ENCODE measurements at regions not wholly inside any gene's neighbourhood (a gene's known extent, or its start where the extent isn't known, plus 50 kb on each side); places are given as distances from the start of the nearest gene placed in this dataset.

DNA sequence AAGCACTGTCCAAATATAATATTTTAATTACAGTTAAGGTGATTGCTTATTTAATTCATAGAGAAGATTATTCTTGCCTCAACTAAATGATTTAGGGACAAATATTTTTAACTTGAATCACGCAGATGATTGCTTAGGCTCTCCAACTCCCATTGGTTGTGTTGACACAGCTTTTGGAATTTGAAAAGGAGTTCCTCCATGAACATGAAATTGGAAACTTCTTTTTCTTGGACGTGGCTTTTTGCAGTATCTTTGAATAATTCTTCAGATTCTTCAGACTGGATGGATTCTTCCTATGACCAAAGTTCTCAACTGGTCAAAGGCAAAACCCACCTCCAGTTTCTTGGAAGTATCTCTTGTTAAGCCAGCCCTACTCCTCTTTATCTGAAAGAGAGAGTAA lies 456.4 kb upstream of the KLF4 start:
- TF ChIP-seq EZH2 (IDR thresholded peaks at IDR 0.05; ENCODE audit: borderline replicate concordance, insufficient read depth, low read depth, low read length, poor library complexity, severe bottlenecking) = no peak
- TF ChIP-seq, protein P1, sequence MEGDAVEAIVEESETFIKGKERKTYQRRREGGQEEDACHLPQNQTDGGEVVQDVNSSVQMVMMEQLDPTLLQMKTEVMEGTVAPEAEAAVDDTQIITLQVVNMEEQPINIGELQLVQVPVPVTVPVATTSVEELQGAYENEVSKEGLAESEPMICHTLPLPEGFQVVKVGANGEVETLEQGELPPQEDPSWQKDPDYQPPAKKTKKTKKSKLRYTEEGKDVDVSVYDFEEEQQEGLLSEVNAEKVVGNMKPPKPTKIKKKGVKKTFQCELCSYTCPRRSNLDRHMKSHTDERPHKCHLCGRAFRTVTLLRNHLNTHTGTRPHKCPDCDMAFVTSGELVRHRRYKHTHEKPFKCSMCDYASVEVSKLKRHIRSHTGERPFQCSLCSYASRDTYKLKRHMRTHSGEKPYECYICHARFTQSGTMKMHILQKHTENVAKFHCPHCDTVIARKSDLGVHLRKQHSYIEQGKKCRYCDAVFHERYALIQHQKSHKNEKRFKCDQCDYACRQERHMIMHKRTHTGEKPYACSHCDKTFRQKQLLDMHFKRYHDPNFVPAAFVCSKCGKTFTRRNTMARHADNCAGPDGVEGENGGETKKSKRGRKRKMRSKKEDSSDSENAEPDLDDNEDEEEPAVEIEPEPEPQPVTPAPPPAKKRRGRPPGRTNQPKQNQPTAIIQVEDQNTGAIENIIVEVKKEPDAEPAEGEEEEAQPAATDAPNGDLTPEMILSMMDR (IDR thresholded peaks at IDR 0.05) = no peak
- DNase-seq (no peak), ATAC-seq (ENCODE audit: low read depth) (no peak)
- Mint-ChIP-seq H3K9me3 (ENCODE audit: insufficient read depth) (peaks cover 12% of the 10 kb centered on the region), H3K27me3 (peaks cover 5% of the 10 kb centered on the region), H3K4me3 (no peak overlapping the region), H3K27ac (no peak overlapping the region), H3K4me1 (no peaks in the 10 kb centered on the region)
- no peaks in the 10 kb centered on the region for H3K9me3 ChIP-seq (ENCODE audit: control extremely low read depth in 1 of 3, control insufficient read depth in 2 of 3, insufficient read depth in 1 of 3, low read length in 2 of 3)
- no peak overlapping the region for H3K4me2 ChIP-seq (replicated peaks; ENCODE audit: low read depth, low read length, poor library complexity, severe bottlenecking)
- H4K20me1 ChIP-seq (ENCODE audit: control insufficient read depth, insufficient read depth, low read length, poor library complexity, severe bottlenecking) = no peaks in the 10 kb centered on the region
- no peaks in the 10 kb centered on the region for H3K4me1 ChIP-seq (ENCODE audit: control insufficient read depth in 2 of 2, insufficient read depth in 2 of 2, low read length in 2 of 2)
- H3K27me3 ChIP-seq (replicated peaks in 1 of 4; ENCODE audit: control extremely low read depth in 1 of 4, control insufficient read depth in 3 of 4, insufficient read depth in 4 of 4, low read length in 3 of 4) = no peaks in the 10 kb centered on the region
- no CpG with 5 or more reads among the region's 2 CpGs for WGBS (ENCODE audit: insufficient coverage)
- no peaks in the 10 kb centered on the region for H3K36me3 ChIP-seq (replicated peaks in 1 of 2; ENCODE audit: control extremely low read depth in 1 of 2, control insufficient read depth in 1 of 2, extremely low read depth in 1 of 2, insufficient read depth in 2 of 2, low read length in 1 of 2)
- H2AFZ ChIP-seq (ENCODE audit: insufficient read depth, low read depth, low read length, poor library complexity, severe bottlenecking) = no peak overlapping the region
- H3K27ac ChIP-seq (ENCODE audit: low read length in 2 of 2) = no peak overlapping the region
- ChIA-PET POLR2A (no interaction called here), CTCF (no interaction called here)
- intact Hi-C loops (cut with micrococcal nuclease) = no loop called here
- no peaks in the 10 kb centered on the region for H3K79me2 ChIP-seq (ENCODE audit: control insufficient read depth, insufficient read depth, low read length)
- no peak overlapping the region for H3K9ac ChIP-seq (ENCODE audit: low read length)
- no peak overlapping the region for H3K4me3 ChIP-seq (ENCODE audit: control extremely low read depth in 1 of 5, extremely low read depth in 1 of 5, insufficient read depth in 1 of 5, low read depth in 2 of 5, low read length in 4 of 5)

DNA sequence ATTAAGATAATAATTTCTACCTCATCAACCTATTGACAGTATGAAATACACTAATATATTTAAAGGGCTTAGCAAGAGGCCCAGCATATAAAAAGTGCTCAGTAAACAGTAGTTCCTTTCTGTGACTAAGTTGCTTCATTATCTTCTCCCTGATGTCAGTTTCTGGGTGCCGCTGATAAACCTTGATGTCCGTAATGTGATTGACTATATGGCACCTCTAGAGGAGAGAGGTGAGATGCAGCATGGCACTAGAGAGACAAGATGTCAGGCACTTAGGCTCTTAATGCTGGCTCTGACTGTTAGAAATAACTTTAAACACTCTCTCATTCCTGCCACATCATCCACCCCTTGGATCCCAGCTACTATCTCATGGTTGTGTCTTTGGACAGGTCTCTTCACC lies 455.9 kb upstream of the KLF4 start:
- no peak for TF ChIP-seq EZH2 (IDR thresholded peaks at IDR 0.05; ENCODE audit: borderline replicate concordance, insufficient read depth, low read depth, low read length, poor library complexity, severe bottlenecking)
- TF ChIP-seq, protein P1 (IDR thresholded peaks at IDR 0.05) = no peak
- Mint-ChIP-seq H3K27me3 (peaks cover 5% of the 10 kb centered on the region), H3K4me1 (no peaks in the 10 kb centered on the region), H3K9me3 (ENCODE audit: insufficient read depth) (peaks cover 11% of the 10 kb centered on the region), H3K4me3 (no peak overlapping the region), H3K27ac (no peak overlapping the region)
- Histone ChIP-seq H3K27me3 (replicated peaks in 1 of 4; ENCODE audit: control extremely low read depth in 1 of 4, control insufficient read depth in 3 of 4, insufficient read depth in 4 of 4, low read length in 3 of 4) (no peaks in the 10 kb centered on the region), H3K27ac (ENCODE audit: low read length in 2 of 2) (no peak overlapping the region), H3K36me3 (replicated peaks in 1 of 2; ENCODE audit: control extremely low read depth in 1 of 2, control insufficient read depth in 1 of 2, extremely low read depth in 1 of 2, insufficient read depth in 2 of 2, low read length in 1 of 2) (no peaks in the 10 kb centered on the region), H3K9me3 (ENCODE audit: control extremely low read depth in 1 of 3, control insufficient read depth in 2 of 3, insufficient read depth in 1 of 3, low read length in 2 of 3) (no peaks in the 10 kb centered on the region), H3K79me2 (ENCODE audit: control insufficient read depth, insufficient read depth, low read length) (no peaks in the 10 kb centered on the region), H3K4me2 (replicated peaks; ENCODE audit: low read depth, low read length, poor library complexity, severe bottlenecking) (no peak overlapping the region), H2AFZ (ENCODE audit: insufficient read depth, low read depth, low read length, poor library complexity, severe bottlenecking) (no peak overlapping the region), H3K4me3 (ENCODE audit: control extremely low read depth in 1 of 5, extremely low read depth in 1 of 5, insufficient read depth in 1 of 5, low read depth in 2 of 5, low read length in 4 of 5) (no peak overlapping the region), H3K4me1 (ENCODE audit: control insufficient read depth in 2 of 2, insufficient read depth in 2 of 2, low read length in 2 of 2) (no peaks in the 10 kb centered on the region), H4K20me1 (ENCODE audit: control insufficient read depth, insufficient read depth, low read length, poor library complexity, severe bottlenecking) (no peaks in the 10 kb centered on the region), H3K9ac (ENCODE audit: low read length) (no peak overlapping the region)
- POLR2A ChIA-PET = no interaction called here
- WGBS (ENCODE audit: insufficient coverage) = no CpG with 5 or more reads among the region's 2 CpGs
- DNase-seq = no peak
- intact Hi-C loops (cut with micrococcal nuclease) = no loop called here
- ATAC-seq (ENCODE audit: low read depth) = no peak
- CTCF ChIA-PET = no interaction called here

Measured in B cell (primary cell).